Left colon (tissue), 2 donors: ENCODE measurements at regions not wholly inside any gene's neighbourhood (a gene's known extent, or its start where the extent isn't known, plus 50 kb on each side); places are given as distances from the start of the nearest gene placed in this dataset.

Experiments used
- ATAC-seq: fragments of 200-7000 bp; cut with Tn5 transposase; one replicate; pipeline ENCODE4 v1.9.1; 2020; ENCODE audit warnings: mild to moderate bottlenecking, moderate library complexity
- DNase-seq, 2 donors: peaks; one replicate each; pipeline ENCODE4 v3.0.0-alpha.2; 2020
- intact Hi-C, 2 donors: fragments of 100-400 bp; cut with DNase I in 1 of 2; cut with micrococcal nuclease in 1 of 2; formaldehyde crosslinking; loops; one replicate each; pipeline versions ENCODE4 v1.11.2 to v1.14.0; 2022; cut with DNase I, micrococcal nuclease
- donor health status: DM: no; HTN: no; CAD: no.
- donor health status: DM: yes; HTN: yes; CAD: no.

- DNase-seq, result peak in 1 of 2 donors; percentile 3
- peak; percentile 37 for ATAC-seq
- intact Hi-C loops, result no loop called here
Observed at GRCh38 chr15:29968099-29968894, 114.5 kb upstream of the GOLGA8J start.

DNA sequence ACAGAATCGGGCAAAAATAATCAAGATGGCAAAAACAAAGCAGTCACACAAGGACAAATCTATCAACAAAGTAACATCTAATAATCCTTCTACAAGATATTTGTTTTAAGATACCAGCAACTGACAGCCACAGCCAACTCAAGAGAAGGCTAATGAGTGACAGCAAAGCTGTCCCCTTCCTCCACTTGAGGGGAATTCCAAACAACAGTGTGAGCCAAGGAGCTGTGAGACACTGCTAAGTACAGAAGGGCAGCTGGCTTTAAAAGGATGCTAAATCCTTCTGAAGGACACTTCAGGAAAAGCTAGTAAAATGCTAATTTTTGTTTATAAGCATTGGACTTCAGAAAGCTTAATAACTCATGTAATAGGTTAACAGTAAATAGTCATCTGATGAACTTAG is 120.3 kb upstream of the GOLGA8J start:
- ATAC-seq (no peak), DNase-seq (no peak)
- intact Hi-C loops, result no loop called here

- intact Hi-C loops, result no loop called here
- ATAC-seq (no peak), DNase-seq (no peak)
Observed at GRCh38 chr15:29959384-29960137, 123.2 kb upstream of the GOLGA8J start.

DNA sequence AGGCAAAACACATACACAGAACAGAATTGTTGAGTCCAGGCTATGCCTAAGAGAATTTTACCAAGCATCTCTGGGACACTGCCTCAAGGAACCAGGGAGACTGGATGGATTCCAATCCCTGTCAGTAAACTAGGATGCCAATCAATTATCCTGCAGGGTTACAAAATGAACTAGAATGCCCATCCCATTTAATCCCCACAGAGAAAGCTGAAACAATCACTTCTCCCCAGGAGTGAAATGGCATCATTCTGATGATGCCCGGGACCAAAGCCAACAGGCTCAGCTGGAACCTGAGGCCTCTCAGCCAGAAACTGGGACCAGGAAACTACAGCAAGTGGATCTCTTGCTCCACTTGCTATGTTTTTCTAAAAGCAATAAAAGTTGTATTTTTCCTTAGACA is 130.0 kb upstream of the TJP1 start:
- intact Hi-C loops, result no loop called here
- DNase-seq (no peak), ATAC-seq (no peak)

DNA sequence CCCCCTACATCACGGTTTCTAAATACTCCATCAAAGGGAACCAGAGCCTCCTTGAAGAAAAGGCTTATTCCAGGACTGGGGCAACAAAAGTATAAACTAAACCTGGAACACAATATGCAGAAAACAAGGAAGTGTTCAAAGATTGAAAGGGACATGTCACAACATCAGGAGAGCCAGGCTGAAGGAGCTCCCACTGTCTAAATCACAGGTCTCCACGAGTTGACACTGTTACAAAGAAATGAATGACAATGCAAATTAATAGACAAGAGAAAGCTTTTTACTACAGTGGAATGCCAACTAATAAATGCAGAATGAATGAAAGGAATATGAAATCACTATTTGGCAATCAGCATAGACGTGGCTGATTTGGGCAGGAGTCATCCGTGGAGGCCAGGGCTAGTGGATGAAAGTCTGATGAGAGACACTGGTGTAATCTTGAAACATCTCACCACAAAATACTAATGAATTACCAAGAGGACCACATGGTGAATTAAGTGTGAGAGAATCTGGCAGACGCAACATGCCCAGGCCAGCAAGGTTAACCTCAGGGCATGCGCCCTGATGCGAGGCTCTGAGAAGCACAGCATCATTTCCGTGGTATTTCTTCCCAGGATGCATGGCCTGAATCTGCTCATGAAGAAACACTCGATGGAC is 123.8 kb upstream of the TJP1 start:
- intact Hi-C loops, result no loop called here
- DNase-seq (no peak), ATAC-seq (no peak)

GRCh38 chr15:29944925-29945324 is 122.7 kb upstream of the TJP1 start:
- no peak for ATAC-seq
- intact Hi-C loops, result no loop called here

DNA sequence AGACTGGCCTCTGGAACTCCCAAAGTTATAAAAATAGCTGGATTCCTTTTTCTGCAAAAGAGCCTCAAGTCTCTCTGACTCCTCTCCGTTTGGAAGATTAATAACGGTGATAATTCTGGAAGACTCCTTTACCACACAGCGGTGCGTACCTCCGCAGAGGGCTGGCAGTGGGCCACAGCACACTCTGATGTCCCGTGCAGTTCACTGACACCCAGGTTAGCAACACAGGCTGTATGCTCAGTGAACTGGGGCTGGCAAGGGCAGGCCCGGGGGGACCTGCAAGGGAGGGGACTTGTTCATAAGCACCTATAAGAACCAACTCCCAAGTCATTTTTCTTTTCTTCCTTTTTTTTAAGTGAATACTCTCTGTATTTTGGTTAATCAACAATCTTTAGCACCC is 120.3 kb upstream of the TJP1 start:
- intact Hi-C loops, result no loop called here
- DNase-seq, result no peak
- ATAC-seq, result no peak

More at GRCh38 chr15:29944925-29945324, 122.7 kb upstream of the TJP1 start:
- no peak for DNase-seq

DNA sequence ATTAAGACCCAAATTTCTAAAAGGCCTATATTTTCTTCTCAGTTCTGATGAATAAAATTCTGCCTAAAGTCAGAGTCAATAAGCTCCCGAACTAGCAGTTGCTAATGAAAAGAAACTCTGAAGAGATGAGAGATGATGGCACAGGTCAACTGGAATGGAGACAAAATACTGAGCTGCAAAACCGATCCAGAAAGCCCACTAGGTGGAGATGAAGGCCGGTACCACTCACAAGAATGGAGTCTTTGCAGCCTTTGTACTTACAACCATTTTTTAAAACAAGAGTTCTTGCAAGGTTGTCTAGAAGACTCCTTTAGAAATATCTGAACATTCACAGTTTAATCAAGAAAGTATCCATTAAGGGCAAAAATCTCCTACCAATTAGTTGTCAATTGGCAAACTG is 119.9 kb upstream of the TJP1 start:
- intact Hi-C loops, result no loop called here
- ATAC-seq, result peak; percentile 50
- DNase-seq, result no peak

DNA sequence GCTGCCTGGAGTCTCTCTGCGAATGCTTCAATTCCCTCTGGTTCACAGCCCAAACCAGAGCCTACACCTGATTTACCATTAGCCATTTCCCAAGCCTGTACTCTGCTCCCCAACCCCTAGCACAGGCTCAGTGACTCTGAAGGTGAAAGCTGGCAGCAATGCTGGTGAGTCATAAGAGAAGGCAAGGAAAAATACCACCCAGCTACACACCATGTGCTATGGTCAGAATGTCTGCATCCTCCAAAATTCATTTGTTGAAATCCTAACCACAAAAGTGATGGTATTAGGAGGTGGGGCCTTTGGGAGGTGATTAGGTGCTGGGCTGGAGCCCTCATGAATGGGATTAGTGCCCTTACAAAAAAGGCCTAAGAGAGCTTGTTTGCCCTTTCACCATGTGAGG is 117.1 kb upstream of the TJP1 start:
- DNase-seq (no peak), ATAC-seq (no peak)
- intact Hi-C loops, result no loop called here

DNA sequence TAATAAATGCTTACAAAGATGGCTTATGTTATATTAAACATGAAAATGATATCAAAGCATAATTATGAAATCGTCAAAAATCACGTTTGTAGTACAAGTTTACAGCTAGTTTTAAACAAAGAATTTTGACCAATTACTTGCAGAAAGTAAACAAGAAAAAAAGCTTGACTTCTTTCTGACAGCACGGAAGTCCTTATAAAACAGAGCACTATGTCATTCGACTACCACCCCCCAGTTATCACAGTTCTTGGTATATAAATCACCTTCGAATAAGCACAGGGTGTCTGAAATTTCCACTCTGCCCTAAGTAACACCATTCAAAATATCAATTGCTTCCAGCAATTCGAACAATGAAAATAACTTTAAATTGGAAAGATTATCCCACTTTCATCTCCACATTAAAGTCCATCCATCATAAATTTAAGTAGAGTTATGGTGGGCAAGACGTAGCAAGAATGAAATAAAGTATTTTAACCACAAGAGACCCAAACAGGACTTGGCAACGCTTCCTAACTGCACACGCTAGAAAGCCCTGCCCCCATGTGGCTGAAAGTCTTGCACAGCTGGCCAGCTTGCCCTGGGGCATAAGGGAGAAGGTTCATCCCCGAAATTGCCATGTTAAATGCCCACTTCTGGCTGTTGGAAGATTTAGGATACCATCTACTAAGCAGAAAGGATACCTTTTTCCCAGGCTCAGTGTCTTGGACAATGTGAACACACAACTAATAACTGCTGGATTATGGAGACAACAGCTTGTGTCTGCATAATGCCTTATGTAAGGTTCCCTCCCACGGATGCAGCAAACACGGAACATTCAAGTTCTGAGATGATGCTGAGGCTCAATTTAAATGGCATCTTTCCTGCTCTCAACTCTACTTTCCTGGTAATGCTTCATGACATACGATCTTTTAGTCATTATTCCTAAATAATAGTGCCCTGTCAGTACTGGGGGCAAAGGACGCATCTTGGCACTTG is 116.4 kb upstream of the TJP1 start:
- DNase-seq, result peak in 1 of 2 donors; percentile 24
- intact Hi-C loops, result no loop called here
- no peak for ATAC-seq

DNA sequence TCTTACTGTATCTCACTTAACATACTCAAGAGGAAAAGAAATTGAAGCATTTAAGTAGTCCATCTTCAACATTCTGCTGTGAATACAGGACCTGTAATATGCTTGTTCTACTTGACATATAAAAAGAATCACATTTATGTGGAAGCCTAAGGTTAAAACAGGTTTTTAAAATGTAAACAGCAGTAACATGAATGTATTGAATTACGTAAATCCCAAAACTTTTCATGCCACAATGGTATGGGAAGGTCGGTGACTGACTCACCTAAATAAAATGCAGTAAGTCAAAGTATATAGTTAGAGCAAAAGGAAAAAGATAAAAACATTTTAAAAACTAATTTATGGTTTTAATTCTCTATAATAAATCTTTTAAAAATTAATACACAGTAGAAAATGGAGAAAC is 115.7 kb upstream of the TJP1 start:
- intact Hi-C loops, result no loop called here
- DNase-seq, result no peak
- no peak for ATAC-seq

- intact Hi-C loops, result no loop called here
- ATAC-seq (no peak), DNase-seq (no peak)
Observed at GRCh38 chr15:29936353-29937049, 114.2 kb upstream of the TJP1 start.

DNA sequence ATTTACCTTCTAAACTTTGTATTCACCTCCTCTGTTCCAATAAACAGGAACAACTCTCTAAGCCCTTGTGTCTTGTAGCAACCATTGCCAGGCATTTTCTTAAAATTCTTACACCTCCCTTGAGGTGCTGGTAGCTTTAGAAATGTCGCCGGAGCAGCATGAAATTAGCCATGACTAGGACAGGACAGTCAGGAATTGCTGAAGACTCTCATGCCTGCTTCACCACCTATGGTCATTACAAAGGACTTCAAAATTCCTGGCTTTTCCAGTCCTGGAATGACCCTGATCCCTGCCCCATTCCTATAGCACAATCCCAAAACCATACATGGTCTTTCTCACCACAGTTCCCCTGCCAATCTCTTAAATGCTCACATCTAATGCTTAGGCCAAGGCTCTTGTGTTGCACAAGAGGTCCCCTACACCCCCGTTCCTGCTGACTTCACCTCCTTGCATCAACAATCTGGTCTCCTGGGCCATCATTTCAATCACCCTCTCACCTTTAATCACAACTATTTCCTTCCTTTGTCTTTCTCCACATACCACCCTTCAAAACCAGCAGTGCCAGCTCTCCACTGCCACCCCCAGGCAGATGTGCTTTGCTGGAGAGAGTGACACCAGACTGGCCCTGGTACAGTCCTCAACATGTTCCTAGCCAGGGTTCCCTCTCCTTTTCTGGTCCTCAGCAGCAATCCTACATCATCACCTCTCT is 113.2 kb upstream of the TJP1 start:
- ATAC-seq, result peak; percentile 87
- DNase-seq, result peak; percentile 39 to 63
- intact Hi-C loops, result no loop called here

DNA sequence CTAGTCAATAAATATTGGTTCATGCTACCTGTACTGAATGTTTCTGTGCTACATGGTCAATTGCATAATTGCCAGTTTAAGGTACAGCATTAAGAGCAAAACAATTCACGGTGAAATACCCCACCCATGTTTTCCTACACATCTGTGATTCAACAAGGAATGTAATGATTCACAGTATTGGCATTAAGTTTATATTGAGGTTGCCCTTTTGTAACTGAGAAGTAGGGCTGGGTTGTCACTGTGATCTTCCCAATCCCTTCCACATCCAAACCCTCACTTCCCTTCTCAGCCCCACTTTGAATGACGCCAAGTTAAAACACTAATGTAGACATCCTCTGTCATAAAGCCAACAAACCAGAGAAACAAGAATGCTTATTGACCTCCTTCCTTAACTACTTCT is 112.0 kb upstream of the TJP1 start:
- no peak for DNase-seq
- peak; percentile 82 for ATAC-seq

GRCh38 chr15:29933042-29933803 is 111.0 kb upstream of the TJP1 start:
- intact Hi-C loops, result no loop called here
- DNase-seq, result no peak
- no peak for ATAC-seq

More for the DNA sequence above, 112.0 kb upstream of the TJP1 start:
- intact Hi-C loops, result no loop called here

GRCh38 chr15:29926083-29926388 is 103.8 kb upstream of the TJP1 start:
- DNase-seq (no peak), ATAC-seq (no peak)
- intact Hi-C loops, result loop anchor here in 1 of 2 donors (10.0 kb wide), 1 partner anchor 201 kb away; no protein-coding TSS in a partner anchor
